HG03175 (cell line): ENCODE measurements at regions not wholly inside any gene's neighbourhood (a gene's known extent, or its start where the extent isn't known, plus 50 kb on each side); places are given as distances from the start of the nearest gene placed in this dataset.

Experiments
- ATAC-seq: cut with Tn5 transposase; IDR thresholded peaks from one replicate; pipeline ENCODE4 v1.9.1; 2021; ENCODE audit warnings: mild to moderate bottlenecking, moderate library complexity; ENCODE audit not compliant: unreplicated experiment

DNA sequence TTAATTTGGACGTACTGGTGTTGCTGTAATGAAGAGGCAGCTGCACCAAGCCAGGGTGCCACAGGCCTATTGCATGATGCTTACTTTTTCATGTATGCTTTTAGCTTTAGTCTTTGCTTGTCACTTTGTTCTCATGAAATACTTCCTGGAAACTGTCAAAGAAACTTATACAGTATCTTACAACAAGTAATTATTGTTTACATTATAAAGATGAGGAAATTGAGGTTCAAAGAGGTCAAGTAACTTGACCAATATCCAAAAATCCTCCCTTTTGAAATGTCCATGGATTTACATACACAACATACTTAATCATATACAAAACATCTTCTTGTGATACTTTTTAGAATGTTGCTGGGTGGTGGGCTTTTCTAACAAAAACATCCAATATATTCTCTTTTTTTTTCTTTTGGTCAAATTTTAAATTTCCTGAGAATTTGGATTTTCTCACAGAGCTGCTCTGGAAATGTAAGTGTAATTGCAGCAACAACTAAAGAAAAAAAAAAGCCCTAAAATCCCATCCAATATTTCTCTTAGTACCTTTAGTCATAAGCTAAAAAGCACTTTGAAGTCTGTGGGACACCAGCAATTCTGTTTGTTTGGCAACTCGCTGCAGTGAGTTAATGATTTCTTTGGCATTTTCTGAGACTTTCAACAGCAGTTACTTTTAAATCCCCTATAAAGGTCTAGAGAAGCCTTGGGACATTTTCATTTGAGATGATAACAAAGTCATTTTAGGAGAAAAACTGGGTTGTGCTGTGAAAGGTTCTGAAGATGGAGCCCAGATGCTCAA is 500.6 kb upstream of the IGFBP3 start:
- no peak for ATAC-seq

DNA sequence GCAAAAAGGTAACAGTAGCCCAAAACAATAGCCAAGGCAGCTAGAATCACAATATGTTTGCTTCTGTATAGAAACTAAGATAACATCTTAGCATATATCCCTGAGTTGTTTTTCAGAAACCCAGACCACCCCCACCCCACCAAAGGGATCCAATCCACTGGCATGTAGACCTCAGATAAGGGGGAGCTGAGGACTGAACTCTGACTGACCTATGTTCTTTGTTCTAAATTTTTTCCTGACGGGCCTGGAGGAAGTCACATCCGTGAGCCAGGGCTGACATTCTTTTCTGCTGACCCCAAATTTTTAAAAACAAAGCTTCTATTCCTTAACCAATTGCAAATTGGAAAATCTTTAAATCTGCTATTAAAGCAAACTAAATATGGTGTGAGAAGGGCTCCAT is 493.9 kb upstream of the IGFBP3 start:
- no peak for ATAC-seq

DNA sequence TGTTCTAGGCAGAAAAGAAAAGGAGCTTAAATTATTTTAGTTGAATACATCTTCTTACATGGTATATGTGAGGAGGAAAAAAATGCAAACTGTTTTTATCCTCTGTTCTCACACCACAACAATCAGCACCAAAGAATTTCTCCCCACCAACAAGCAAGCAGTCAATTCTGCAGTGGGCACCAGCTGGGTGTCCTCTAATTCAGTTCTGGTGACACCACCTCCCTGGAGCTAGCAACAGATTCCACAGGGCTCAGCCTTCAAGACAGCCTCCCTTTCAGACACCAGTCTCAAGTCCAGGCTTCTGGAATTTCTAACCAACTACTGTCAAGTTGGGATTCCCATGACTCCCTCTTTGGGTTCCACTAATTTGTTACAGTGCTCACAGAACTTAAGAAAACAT is 490.2 kb upstream of the IGFBP3 start:
- no peak for ATAC-seq

- no peak for ATAC-seq
Measured at GRCh38 chr7:46407125-46407524, 486.1 kb upstream of the IGFBP3 start.

- no peak for ATAC-seq
Measured at GRCh38 chr7:46397591-46397990, 476.5 kb upstream of the IGFBP3 start.

GRCh38 chr7:46396481-46396880 is 475.4 kb upstream of the IGFBP3 start:
- no peak for ATAC-seq

DNA sequence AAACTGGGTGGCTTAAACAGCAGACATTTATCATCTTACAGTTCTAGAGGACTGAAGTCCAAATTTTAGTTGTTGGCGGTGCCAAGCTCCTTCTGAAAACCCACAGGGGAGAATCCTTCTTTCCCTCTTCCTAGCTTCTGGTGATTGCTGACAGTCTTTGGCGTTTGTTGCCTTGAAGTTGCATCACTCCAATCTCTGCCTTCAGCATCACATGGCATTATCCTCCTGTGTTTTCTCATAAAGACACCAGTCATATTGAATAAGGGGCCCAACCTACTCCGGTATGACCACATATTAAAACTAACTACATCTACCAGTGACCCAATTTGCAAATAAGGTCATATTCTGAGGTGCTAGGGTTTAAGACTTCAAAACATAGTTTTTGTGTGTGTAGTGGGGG is 472.1 kb upstream of the IGFBP3 start:
- ATAC-seq, result no peak

DNA sequence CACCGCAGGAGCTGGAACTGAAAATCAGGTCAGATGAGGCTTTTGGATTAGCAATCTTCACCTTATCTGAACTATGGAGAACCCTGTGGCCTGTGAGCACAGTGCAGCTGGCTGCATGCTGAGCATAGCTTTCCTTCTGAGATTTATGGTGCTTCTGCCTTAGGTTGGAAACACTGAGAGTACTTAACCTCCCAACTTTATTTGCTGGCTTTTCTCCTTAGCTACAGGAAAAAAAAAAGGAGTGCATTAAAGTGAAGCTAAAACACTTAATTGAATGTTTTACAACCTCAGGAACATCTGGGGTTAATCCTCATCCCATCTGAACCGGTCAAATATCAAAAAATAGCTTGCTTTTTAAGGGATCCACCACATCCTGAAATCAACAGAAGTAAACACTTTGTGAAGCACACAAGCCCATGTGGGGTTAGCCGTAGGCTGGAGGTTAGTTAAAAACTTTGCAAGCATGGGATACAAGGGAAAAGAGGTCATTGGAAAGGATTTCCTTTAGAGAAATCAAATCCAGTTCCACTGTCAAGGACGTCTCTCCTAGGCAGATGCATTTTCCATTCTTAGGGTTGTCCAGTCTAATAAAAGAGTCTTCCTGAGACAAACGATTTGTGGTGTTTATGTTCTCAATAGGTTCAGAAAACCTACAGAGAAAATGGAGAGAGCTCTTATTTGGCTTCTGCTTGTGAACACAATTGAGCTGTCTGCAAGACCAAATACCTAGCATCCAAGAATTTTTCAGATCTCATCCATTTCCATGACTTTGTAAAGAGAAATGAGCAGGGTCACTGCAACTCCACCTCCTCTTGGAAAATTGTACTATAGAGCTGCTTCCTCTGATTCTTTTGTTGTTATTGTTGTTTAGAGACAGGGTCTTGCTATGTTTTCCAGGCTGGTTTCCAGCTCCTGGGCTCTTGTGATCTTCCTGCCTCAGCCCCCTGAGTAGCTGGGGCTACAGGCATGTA is 470.4 kb upstream of the IGFBP3 start:
- no peak for ATAC-seq

GRCh38 chr7:46390042-46390441 is 469.0 kb upstream of the IGFBP3 start:
- ATAC-seq, result no peak

GRCh38 chr7:46389146-46389545 is 468.1 kb upstream of the IGFBP3 start:
- ATAC-seq, result no peak

DNA sequence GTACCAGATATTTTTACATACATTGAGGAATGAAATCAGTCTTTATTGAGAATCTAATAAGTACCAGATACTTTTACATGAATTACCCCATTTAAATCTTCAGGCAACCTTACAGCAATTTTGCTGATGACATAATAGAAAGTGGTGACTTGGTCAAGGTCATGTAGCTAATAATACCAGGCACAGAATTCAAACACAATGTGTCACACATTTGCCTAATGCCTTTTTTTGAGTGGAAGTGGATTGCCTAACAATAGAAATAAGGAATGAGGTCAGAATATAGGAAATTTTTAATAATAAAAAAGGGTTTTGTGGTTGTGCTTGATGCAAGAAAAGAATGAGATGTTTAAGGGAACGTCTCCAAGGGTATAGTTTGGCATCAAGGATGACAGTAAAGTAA is 466.6 kb upstream of the IGFBP3 start:
- no peak for ATAC-seq

DNA sequence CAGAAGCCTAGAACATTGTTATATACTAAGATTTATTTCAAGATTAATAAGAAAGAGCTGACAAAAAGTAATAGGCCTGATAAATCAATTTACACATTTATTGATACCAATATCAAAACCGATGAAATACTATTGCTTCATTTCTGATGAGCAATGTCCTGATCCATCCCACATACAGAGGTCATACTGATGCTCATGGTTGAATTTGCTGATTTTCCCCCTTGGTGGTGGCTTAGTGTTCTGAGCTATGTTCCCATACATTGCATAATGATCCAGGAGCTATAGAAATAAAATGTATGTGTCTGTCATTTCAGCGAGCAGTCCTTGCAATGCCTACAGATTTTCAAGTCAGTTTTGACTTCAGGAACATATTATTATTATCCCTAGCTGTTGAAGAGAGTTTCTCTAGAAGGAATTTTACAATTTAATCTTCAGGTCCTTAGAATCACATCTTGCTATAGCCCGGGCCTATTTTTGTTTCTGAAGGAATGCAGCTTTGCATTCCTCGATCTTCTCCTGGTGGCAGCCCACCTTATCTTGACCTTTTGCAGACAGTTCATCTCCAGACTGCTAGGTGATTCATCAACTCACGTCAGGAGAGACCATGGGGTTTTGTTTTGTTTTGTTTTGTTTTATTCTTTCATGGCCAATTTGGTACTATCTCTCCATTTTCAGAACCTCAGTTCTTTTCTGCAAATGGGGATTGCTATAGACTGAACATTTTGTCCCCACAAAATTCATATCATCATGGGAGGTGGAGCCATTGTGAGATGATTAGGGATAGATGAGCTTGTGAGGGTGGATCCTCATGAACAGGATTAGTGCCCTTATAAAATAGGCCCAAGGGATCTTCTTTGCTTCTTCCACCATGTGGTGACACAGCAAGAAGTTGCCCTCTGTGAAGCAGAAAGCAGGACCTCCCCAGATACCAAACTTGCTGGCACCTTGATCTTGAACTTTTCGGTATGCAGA is 465.6 kb upstream of the IGFBP3 start:
- ATAC-seq, result no peak

DNA sequence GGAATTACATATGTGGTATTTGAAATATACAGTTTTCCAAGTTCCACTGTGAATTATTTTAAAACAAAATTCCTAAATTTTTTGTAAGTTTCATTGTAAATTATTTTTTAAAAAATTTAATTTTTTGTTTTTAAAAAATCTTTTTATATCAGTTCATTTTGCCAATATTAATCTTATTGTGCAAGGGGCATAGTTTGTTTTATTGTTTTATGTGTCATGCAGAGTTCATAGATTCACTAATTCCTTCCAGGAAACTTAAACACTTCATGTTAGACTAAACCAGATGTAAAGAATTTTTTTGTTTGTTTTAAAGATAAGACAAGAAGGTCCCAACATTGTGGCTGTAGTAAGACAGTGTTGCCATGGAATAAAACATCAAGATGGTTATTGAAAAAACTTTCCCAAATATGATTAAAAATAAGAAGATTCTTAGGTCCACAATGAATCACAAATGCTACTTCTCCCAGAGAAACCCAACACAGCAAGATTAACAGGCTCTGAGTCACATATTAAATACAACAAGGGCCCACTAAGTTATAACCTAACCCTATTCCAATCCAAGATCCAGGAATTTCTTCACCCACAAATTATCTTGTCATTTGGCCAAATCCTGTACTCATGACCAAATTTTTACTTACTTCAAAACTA is 464.7 kb upstream of the IGFBP3 start:
- ATAC-seq, result no peak

- no peak for ATAC-seq
Measured at GRCh38 chr7:46383605-46384004, 462.5 kb upstream of the IGFBP3 start.

GRCh38 chr7:46369933-46370654 is 449.0 kb upstream of the IGFBP3 start:
- ATAC-seq, result no peak

- ATAC-seq, result no peak
Measured at GRCh38 chr7:46368871-46369270, 447.8 kb upstream of the IGFBP3 start.

GRCh38 chr7:46366526-46366925 is 445.5 kb upstream of the IGFBP3 start:
- ATAC-seq, result no peak

DNA sequence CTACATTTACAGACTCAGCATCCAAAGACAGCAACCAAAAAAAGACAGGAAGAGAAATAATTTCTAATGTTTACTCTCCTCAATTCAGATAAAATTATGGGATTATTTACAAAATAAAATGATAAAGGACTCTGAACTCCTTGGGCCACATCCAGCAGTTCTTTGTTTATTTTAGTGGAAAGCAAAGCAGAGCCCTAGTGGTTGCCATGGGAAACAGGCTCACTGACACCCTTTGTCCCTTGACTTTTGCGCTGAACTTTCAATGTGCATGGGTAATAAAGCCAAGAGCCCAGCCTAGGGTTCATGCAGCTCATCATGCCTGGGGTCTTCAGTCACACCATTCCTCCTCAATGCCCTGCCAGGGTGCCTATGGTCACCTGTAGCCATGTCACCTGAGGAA is 442.6 kb upstream of the IGFBP3 start:
- ATAC-seq, result no peak

DNA sequence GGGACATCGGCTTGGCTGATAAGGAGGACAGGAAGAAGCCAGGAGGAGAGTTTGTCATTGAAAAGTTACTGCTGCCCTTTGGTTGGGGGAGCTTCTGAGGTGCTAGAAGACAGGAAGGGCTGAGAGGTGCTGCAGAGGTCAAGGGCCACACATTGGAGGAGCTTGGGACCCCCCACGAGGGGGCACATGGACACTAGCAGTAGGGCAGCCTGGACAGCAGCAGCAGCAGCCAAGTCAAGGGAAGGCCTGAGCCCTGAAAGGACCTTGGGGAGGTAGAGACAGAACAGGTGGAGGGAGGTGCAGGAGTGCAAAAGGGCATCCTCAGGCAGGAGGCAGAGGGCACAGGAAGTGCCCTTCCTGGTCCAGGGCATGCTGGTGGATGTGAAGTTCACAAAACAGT is 439.7 kb upstream of the IGFBP3 start:
- ATAC-seq, result no peak

DNA sequence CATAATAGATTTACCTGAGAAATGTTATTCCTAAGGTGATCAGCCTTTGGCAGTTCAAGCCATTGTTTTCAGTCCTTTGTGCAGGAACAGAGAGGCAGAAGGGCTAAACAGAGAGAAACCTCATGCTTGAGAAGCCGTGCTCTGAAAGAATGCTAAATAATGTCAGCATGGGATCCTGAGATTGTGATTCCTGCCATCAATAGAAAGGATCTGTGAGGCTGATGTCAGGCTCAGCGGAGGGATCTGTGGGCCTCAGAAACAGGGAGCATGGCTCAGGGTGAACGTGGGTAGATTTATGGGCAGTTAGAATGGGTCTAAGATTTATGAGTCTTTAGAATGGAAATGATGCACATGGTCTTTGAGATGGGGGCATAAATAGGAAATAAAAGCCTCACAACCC is 439.2 kb upstream of the IGFBP3 start:
- no peak for ATAC-seq
